ENCODE measurements at regions not wholly inside any gene's neighbourhood (a gene's known extent, or its start where the extent isn't known, plus 50 kb on each side); places are given as distances from the start of the nearest gene placed in this dataset.
A peak's percentile ranks its signal among the peaks of the same experiment; 100 is the strongest.

DNA sequence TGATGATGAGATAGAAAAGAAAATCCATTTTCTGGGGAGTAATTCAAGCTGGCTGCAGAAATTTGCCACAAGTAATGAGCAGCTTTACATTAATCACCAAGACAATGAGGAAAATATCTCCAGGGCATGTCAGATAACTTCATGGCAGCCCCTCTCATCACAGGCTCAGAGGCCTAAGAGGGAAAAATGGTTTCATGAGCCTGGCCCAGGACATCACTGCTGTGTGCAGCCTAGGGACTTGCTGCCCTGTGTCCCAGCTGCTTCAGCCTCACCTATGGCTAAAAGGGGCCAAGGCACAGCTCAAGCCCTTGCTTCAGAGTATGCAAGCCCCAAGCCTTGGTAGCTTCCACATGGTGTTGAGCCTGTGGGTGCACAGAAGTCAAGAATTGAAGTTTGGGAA, 161.7 kb downstream of the OPA1 start:
- DNase-seq (ENCODE audit: extremely low read depth in 1 of 11, low read depth in 9 of 11, low spot score in 4 of 11), result no peak

DNA sequence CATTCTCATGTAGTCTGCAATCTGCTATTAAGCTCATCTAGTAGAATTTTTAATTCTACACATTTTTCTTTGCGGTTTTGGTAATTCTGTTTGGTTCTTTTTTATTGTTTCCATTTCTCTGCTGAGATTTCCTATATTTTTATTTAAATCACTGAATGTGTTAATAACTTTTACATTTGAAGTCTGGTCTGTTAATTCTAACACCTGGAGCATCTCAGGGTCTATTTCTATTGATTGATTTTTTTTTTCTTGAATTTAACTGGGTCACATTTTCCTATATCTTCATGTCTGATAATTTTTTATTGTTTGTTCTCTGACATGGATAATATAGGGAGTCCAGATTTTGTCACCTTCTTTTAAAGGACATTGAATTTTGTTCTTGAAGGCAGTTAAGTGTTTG, 163.5 kb downstream of the OPA1 start:
- no peak for DNase-seq (ENCODE audit: extremely low read depth in 1 of 11, low read depth in 9 of 11, low spot score in 4 of 11)

GRCh38 chr3:193757457-193757856, 164.4 kb downstream of the OPA1 start:
- no peak for DNase-seq (ENCODE audit: extremely low read depth in 1 of 11, low read depth in 9 of 11, low spot score in 4 of 11)

DNA sequence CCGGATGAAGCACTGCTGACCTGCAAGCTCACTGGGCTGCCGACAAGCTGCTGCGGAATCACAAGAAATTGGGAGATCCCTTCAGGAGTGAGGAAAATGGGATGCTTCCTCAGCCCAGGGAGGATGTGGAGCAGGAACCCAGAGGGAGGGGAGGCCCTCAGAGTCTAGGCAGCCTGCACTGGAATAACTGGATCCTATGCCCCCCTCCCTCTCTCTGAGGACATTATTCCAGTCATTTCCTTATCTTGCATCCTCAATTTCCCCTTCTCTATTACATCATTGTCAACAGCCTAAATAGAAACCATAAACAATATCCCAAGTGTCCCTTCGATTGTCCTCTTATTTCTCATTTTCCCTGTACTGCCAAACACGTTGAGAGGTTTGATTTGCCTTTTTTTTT, 169.0 kb downstream of the OPA1 start:
- no peak for DNase-seq (ENCODE audit: extremely low read depth in 1 of 11, low read depth in 9 of 11, low spot score in 4 of 11)

- DNase-seq (ENCODE audit: extremely low read depth in 1 of 11, low read depth in 9 of 11, low spot score in 4 of 11), result no peak
These were observed 169.6 kb downstream of the OPA1 start for GRCh38 chr3:193762657-193763056.

GRCh38 chr3:193764959-193765358, 172.0 kb downstream of the OPA1 start:
- DNase-seq (ENCODE audit: extremely low read depth in 1 of 11, low read depth in 9 of 11, low spot score in 4 of 11), result no peak

DNA sequence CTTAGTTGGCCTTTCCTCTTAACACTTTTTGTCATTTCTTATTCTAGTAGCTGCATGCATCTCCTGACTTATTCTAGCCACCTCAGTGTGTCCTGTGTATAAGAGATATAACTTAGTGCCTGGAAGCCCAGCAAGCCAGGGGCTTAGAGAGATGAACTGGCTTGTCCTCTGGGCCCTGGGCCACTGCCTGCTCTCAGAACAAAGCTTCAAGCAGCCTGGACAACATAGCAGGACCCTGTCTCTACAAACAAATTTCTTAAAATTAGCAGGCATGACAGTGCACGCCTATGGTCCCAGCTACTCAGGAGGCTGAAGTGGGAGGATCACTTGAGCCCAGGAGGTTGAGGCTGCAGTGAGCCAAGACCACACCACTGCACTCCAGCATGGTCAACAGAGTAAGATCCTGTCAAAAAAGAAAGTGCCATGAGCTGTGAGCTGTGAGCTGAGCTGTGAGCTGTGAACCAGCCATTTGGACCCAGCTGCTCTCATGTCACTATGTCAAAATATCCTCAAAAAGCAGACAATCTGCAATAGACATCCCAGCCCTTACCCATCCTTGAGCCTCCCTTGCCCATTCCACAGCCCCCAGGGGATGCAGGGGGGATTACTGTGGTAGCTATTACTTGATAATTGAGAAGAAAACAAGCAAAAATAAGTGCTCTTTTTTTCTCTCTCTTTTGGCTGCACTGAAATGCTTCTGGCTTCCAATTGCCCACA, 174.5 kb downstream of the OPA1 start:
- DNase-seq (ENCODE audit: extremely low read depth in 1 of 11, low read depth in 9 of 11, low spot score in 4 of 11), result no peak

DNA sequence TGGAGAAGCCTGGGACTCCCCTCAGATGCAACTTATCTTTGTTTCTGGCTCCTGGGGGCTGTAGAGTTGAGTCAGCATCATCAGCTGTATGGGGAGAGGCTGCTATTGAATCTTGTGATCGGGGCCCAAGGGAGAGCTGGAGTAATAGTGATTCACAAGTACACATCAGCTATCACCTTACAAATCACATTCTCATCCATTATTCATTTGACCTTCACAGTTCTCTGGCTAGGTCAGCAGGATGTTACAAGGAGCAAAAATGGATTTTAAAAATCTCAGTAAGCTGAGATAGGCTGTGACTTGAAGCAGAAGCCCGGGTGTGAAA, 175.0 kb downstream of the OPA1 start:
- no peak for DNase-seq (ENCODE audit: extremely low read depth in 1 of 11, low read depth in 9 of 11, low spot score in 4 of 11)

DNA sequence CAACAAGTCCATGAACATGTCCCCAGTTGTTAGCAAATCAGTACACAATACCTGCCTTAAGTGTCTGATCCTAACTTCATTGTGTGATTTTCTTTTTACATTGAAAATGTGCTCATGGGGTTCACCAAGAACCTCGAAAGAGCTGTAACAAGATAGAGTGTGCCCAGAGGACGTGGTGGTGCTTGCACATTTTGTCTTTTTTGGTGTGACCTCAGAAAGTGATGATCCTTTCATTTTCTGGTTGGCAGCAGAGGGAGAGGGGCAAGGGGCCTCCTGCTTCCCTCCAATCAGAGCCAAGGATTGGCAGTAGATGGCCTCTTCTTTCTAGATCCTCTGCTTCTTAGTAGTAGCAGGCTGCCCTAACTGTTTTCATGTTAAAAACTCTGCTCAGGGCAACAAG, 176.4 kb downstream of the OPA1 start:
- no peak for DNase-seq (ENCODE audit: extremely low read depth in 1 of 11, low read depth in 9 of 11, low spot score in 4 of 11)

DNA sequence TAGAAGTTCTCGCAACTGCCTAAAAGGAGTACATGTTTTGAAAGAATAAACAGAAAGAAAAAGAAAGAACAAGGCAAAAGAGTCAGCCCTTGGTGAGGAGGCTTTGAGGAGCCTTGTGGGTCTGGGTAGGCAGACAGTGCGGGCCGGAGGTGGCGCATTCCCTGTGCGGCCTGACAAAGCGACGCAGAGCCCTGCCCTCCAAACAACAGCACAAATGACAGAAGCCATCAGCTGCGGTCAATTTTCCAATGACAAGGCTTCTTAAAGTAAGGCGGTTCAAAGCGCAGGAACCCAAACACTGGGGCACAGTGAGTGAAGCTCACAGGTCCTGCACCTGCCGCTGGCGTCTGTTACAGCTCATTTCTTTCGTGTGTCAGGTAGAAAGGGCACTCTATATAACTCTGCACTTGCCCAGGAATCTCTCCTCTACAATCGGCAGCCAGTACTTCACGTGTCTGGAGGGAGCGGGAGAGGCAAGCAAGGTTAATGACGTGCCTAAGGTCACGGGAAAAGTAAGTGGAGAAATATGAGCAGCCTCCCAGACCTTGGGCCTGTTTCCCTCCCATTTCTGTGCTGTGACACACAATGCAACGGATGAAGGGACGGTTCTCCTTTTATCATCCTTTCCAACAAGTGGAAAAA, 178.1 kb downstream of the OPA1 start:
- peak in 1 of 11 donors; percentile 55 for DNase-seq (ENCODE audit: extremely low read depth in 1 of 11, low read depth in 9 of 11, low spot score in 4 of 11)

- DNase-seq (ENCODE audit: extremely low read depth in 1 of 11, low read depth in 9 of 11, low spot score in 4 of 11), result peak in 1 of 11 donors; percentile 22
These were observed 178.8 kb downstream of the OPA1 start for GRCh38 chr3:193771653-193772421.

DNA sequence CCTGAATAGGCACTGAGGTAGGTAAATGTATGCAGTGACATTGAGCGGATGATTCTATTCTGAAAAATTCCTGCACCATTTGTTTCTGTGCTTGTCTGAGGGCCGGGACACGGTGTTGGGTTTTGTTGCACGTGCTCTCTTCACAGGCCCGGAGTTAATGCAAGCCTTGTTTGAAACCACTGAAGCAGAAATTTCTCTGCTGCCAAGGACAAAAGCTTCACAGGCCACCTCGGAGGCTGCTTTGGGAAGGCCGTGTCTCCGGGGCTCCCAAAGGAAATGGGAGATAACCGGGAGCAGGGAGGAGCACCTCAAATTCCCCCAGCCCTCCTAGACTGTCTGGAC, 179.4 kb downstream of the OPA1 start:
- peak in 1 of 11 donors; percentile 56 for DNase-seq (ENCODE audit: extremely low read depth in 1 of 11, low read depth in 9 of 11, low spot score in 4 of 11)

GRCh38 chr3:193773266-193774220, 180.5 kb downstream of the OPA1 start:
- DNase-seq (ENCODE audit: extremely low read depth in 1 of 11, low read depth in 9 of 11, low spot score in 4 of 11), result no peak

GRCh38 chr3:193774272-193774915, 181.4 kb downstream of the OPA1 start:
- peak in 1 of 11 donors; percentile 35 for DNase-seq (ENCODE audit: extremely low read depth in 1 of 11, low read depth in 9 of 11, low spot score in 4 of 11)

- no peak for DNase-seq (ENCODE audit: extremely low read depth in 1 of 11, low read depth in 9 of 11, low spot score in 4 of 11)
These were observed 181.9 kb downstream of the OPA1 start for GRCh38 chr3:193774916-193775285.

GRCh38 chr3:193775421-193776077, 182.5 kb downstream of the OPA1 start:
- DNase-seq (ENCODE audit: extremely low read depth in 1 of 11, low read depth in 9 of 11, low spot score in 4 of 11), result no peak

DNA sequence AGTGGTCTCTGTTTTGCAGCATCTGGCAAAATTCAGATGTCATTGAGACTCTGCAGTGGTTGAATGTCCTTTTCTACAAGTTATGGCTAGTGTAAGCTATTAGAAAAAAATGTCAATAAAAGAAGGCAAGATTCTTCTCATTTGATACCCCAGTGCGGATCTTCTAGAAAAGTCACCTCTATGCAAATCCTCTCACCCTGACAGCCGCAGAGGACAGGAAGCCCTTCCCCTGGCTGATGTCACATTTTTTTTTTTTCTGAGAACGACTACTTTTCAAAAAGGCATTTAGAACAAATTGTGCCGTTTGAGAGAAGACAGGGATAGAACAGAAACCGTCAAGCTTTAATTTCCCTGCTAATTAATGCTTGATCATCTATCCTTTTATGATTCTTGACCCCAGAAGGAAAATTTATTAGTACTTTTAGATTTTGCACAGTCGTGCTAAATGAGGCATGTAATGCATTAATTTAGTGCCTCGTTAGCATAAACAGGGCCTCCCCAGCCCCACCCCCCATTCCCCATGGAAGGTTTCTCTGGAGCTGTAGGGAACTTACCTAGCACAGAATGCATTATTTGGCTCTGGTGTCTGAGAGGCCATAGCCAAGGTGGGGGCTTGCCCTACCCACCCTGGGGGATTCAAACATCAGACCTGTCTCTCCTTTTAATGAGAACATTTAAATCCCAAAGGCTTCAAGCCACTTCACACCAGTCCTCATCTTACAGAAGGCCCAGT, 183.8 kb downstream of the OPA1 start:
- no peak for DNase-seq (ENCODE audit: extremely low read depth in 1 of 11, low read depth in 9 of 11, low spot score in 4 of 11)

DNA sequence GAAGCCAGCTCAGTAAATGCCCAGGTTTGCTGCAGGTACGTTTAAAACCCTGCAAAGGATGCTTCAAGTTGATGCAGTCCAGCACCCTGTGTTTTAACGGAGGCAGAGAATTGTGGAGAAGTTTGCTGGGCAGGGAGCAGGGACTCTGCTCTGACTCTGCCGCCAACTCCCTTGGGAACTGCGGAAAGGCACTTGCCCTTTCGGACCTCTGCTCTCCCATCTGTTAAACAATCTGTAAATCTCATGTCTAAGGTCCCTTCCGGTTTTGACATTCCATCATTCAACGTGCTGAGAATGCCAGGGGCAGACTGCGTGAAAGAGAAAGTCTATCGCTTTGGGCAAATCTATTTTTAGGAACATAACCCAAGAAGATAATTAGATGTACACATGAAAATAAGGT, 184.5 kb downstream of the OPA1 start:
- DNase-seq (ENCODE audit: extremely low read depth in 1 of 11, low read depth in 9 of 11, low spot score in 4 of 11), result peak in 1 of 11 donors; percentile 47

All from renal cortex interstitium (tissue), 11 donors.